ENCODE measurements at regions not wholly inside any gene's neighbourhood (a gene's known extent, or its start where the extent isn't known, plus 50 kb on each side); places are given as distances from the start of the nearest gene placed in this dataset.

GRCh38 chr21:15365751-15366392 is 301.1 kb upstream of the NRIP1 start:
- TF ChIP-seq POLR2AphosphoS5 (IDR thresholded peaks at IDR 0.05; ENCODE audit: low read depth, low read length) (no peak), POLR2A (IDR thresholded peaks at IDR 0.05; ENCODE audit: low read depth, low read length) (no peak), TAF1 (IDR thresholded peaks at IDR 0.05; ENCODE audit: low read depth, low read length) (no peak), POU2F2 (IDR thresholded peaks at IDR 0.05; ENCODE audit: low read depth, low read length) (no peak)
